Vagina (tissue), 2 donors: ENCODE measurements at regions not wholly inside any gene's neighbourhood (a gene's known extent, or its start where the extent isn't known, plus 50 kb on each side); places are given as distances from the start of the nearest gene placed in this dataset.

Source experiments
- DNase-seq, 2 donors: peaks; one replicate each; pipeline ENCODE4 v3.0.0-alpha.2; 2017; ENCODE audit errors: extremely low spot score in 2 of 2
- H3K27ac ChIP-seq: fragments of 200-600 bp; sonication (generic); one replicate; pipeline ENCODE4 v1.5.1; 2019
- H3K27me3 ChIP-seq: fragments of 200-600 bp; sonication (generic); one replicate; pipeline ENCODE4 v1.5.1; 2019
- H3K36me3 ChIP-seq, 2 donors: fragments of 200-600 bp; sonication (generic); one replicate each; pipeline ENCODE4 v1.5.1; 2017 to 2019
- H3K4me1 ChIP-seq: fragments of 200-600 bp; sonication (generic); one replicate; pipeline ENCODE4 v1.5.1; 2019
- H3K4me3 ChIP-seq, 2 donors: fragments of 200-600 bp; sonication (generic); 1 replicate in 1 of 2; 2 replicates in 1 of 2; pipeline ENCODE4 v1.5.1; 2016 to 2019
- H3K9me3 ChIP-seq: fragments of 200-600 bp; sonication (generic); one replicate; pipeline ENCODE4 v1.5.1; 2019
- CTCF ChIP-seq, 3 experiments: fragments of 450-650 bp in 2 of 3; fragments of 200-600 bp in 1 of 3; sonication (generic) in 1 of 3; IDR thresholded peaks; one replicate each; pipeline ENCODE4 v1.5.1; 2017 to 2019; ENCODE audit warnings: antibody characterized with exemption in 3 of 3, mild to moderate bottlenecking in 2 of 3, moderate library complexity in 2 of 3
- POLR2A ChIP-seq, 2 donors: fragments of 450-650 bp; IDR thresholded peaks; one replicate each; pipeline ENCODE4 v1.6.1; 2017; ENCODE audit warnings: antibody characterized with exemption in 2 of 2, mild to moderate bottlenecking in 2 of 2, moderate library complexity in 2 of 2
- POLR2AphosphoS5 ChIP-seq, 2 donors: sonication (generic); formaldehyde crosslinking; IDR thresholded peaks; one replicate each; pipeline ENCODE4 v1.9.0; 2017; ENCODE audit warnings: antibody characterized with exemption in 2 of 2, mild to moderate bottlenecking in 2 of 2, low read depth in 1 of 2; ENCODE audit not compliant: insufficient read depth in 1 of 2
- intact Hi-C: fragments of 100-400 bp; cut with DNase I; formaldehyde crosslinking; loops from one replicate; pipeline ENCODE4 v1.15.1; 2023

GRCh38 chr2:234212534-234212933 lies 162.0 kb downstream of the SPP2 start:
- no peak overlapping the region for H3K27ac ChIP-seq
- intact Hi-C loops = no loop called here
- H3K4me3 ChIP-seq = no peak overlapping the region
- no peak for TF ChIP-seq CTCF (IDR thresholded peaks at IDR 0.05)
- no peak for TF ChIP-seq POLR2A (IDR thresholded peaks at IDR 0.05)
- no peak for TF ChIP-seq POLR2AphosphoS5 (IDR thresholded peaks at IDR 0.05; ENCODE audit: insufficient read depth in 1 of 2, low read depth in 1 of 2)
- no peaks in the 10 kb centered on the region for H3K36me3 ChIP-seq
- H3K4me1 ChIP-seq = peaks cover 5% of the 10 kb centered on the region
- no peaks in the 10 kb centered on the region for H3K27me3 ChIP-seq
- no peaks in the 10 kb centered on the region for H3K9me3 ChIP-seq
- DNase-seq = no peak

GRCh38 chr2:234211797-234212196 lies 161.3 kb downstream of the SPP2 start:
- TF ChIP-seq CTCF (IDR thresholded peaks at IDR 0.05) = no peak
- TF ChIP-seq POLR2A (IDR thresholded peaks at IDR 0.05) = no peak
- no peak for TF ChIP-seq POLR2AphosphoS5 (IDR thresholded peaks at IDR 0.05; ENCODE audit: insufficient read depth in 1 of 2, low read depth in 1 of 2)
- Histone ChIP-seq H3K27ac (no peak overlapping the region), H3K27me3 (no peaks in the 10 kb centered on the region)

GRCh38 chr2:234206738-234207137 lies 156.2 kb downstream of the SPP2 start:
- H3K27me3 ChIP-seq = no peaks in the 10 kb centered on the region
- H3K36me3 ChIP-seq = no peaks in the 10 kb centered on the region
- H3K4me3 ChIP-seq = no peak overlapping the region
- no peak overlapping the region for H3K27ac ChIP-seq
- DNase-seq = no peak
- H3K9me3 ChIP-seq = no peaks in the 10 kb centered on the region
- TF ChIP-seq POLR2AphosphoS5 (IDR thresholded peaks at IDR 0.05; ENCODE audit: insufficient read depth in 1 of 2, low read depth in 1 of 2) (no peak), CTCF (IDR thresholded peaks at IDR 0.05) (no peak)
- peaks cover 10% of the 10 kb centered on the region for H3K4me1 ChIP-seq
- intact Hi-C loops = no loop called here

More at GRCh38 chr2:234211797-234212196, 161.3 kb downstream of the SPP2 start:
- Histone ChIP-seq H3K4me1 (no peaks in the 10 kb centered on the region), H3K9me3 (no peaks in the 10 kb centered on the region), H3K36me3 (no peaks in the 10 kb centered on the region), H3K4me3 (no peak overlapping the region)
- intact Hi-C loops = no loop called here
- no peak for DNase-seq

GRCh38 chr2:234204480-234204879 lies 154.0 kb downstream of the SPP2 start:
- intact Hi-C loops = no loop called here

More at GRCh38 chr2:234204480-234204879, 154.0 kb downstream of the SPP2 start:
- Histone ChIP-seq H3K27me3 (no peaks in the 10 kb centered on the region), H3K4me1 (peaks cover 10% of the 10 kb centered on the region), H3K36me3 (no peaks in the 10 kb centered on the region), H3K4me3 (no peak overlapping the region), H3K27ac (no peak overlapping the region), H3K9me3 (no peaks in the 10 kb centered on the region)
- TF ChIP-seq POLR2A (IDR thresholded peaks at IDR 0.05) = no peak
- no peak for TF ChIP-seq CTCF (IDR thresholded peaks at IDR 0.05)
- no peak for TF ChIP-seq POLR2AphosphoS5 (IDR thresholded peaks at IDR 0.05; ENCODE audit: insufficient read depth in 1 of 2, low read depth in 1 of 2)
- DNase-seq = no peak
